GM23338 (cell line): ENCODE measurements at regions not wholly inside any gene's neighbourhood (a gene's known extent, or its start where the extent isn't known, plus 50 kb on each side); places are given as distances from the start of the nearest gene placed in this dataset.

ENCODE experiments used
- ATAC-seq: fragments of 200-7000 bp; cut with Tn5 transposase; 3 replicates; pipeline ENCODE4 v1.9.1; 2020
- DNase-seq: peaks from one replicate; pipeline ENCODE4 v3.0.0-alpha.2; 2015; ENCODE audit warnings: low spot score
- H2AFZ ChIP-seq: fragments of 200-600 bp; sonication (generic); 2 replicates; pipeline ENCODE4 v1.8.0; 2016; ENCODE audit warnings: antibody characterized with exemption, mild to moderate bottlenecking, moderate library complexity
- H3F3A ChIP-seq: fragments of 200-600 bp; sonication (generic); replicated peaks from 2 replicates; pipeline ENCODE4 v1.8.0; 2017; ENCODE audit warnings: antibody characterized with exemption, mixed run types, low read depth
- H3K27ac ChIP-seq: fragments of 200-600 bp; sonication (generic); 2 replicates; pipeline ENCODE4 v1.6.1; 2016; ENCODE audit warnings: low read depth
- H3K27me3 ChIP-seq: fragments of 200-600 bp; sonication (generic); 2 replicates; pipeline ENCODE4 v1.8.0; 2016; ENCODE audit warnings: mild to moderate bottlenecking, mixed run types, moderate library complexity; ENCODE audit not compliant: insufficient read depth
- H3K36me3 ChIP-seq: fragments of 200-600 bp; sonication (generic); 2 replicates; pipeline ENCODE4 v1.8.0; 2016; ENCODE audit warnings: mild to moderate bottlenecking; ENCODE audit not compliant: insufficient read depth
- H3K4me1 ChIP-seq: fragments of 200-600 bp; sonication (generic); 2 replicates; pipeline ENCODE4 v1.8.0; 2016; ENCODE audit warnings: mild to moderate bottlenecking, moderate library complexity; ENCODE audit not compliant: insufficient read depth
- H3K4me2 ChIP-seq: fragments of 200-600 bp; sonication (generic); 2 replicates; pipeline ENCODE4 v1.7.1; 2017; ENCODE audit warnings: mixed run types
- H3K4me3 ChIP-seq: fragments of 200-600 bp; sonication (generic); 2 replicates; pipeline ENCODE4 v1.6.1; 2016; ENCODE audit warnings: mixed run types
- H3K79me2 ChIP-seq: fragments of 200-600 bp; sonication (generic); replicated peaks from 2 replicates; pipeline ENCODE4 v1.8.0; 2017; ENCODE audit warnings: mild to moderate bottlenecking; ENCODE audit not compliant: insufficient read depth
- H3K9me2 ChIP-seq: fragments of 200-600 bp; sonication (generic); 2 replicates; pipeline ENCODE4 v1.8.0; 2017; ENCODE audit not compliant: insufficient read depth
- H4K20me1 ChIP-seq: fragments of 200-600 bp; sonication (generic); replicated peaks from 2 replicates; pipeline ENCODE4 v1.8.0; 2017; ENCODE audit warnings: mild to moderate bottlenecking; ENCODE audit not compliant: insufficient read depth
- H3K27ac Mint-ChIP-seq: 2 replicates; pipeline ENCODE4 v1.8.0; 2020; ENCODE audit warnings: inconsistent platforms, mild to moderate bottlenecking, moderate library complexity, mixed read lengths
- H3K27me3 Mint-ChIP-seq: 3 replicates; pipeline ENCODE4 v1.8.0; 2022; ENCODE audit warnings: low read depth, mild to moderate bottlenecking, moderate library complexity, mixed read lengths, inconsistent platforms; ENCODE audit not compliant: insufficient read depth, poor library complexity
- H3K36me3 Mint-ChIP-seq: 3 replicates; pipeline ENCODE4 v1.8.0; 2021; ENCODE audit warnings: low read depth, mild to moderate bottlenecking, inconsistent platforms, moderate library complexity, mixed read lengths
- H3K4me1 Mint-ChIP-seq: 3 replicates; pipeline ENCODE4 v1.8.0; 2020; ENCODE audit warnings: mild to moderate bottlenecking, inconsistent platforms, mixed read lengths
- H3K4me3 Mint-ChIP-seq: 3 replicates; pipeline ENCODE4 v1.8.0; 2021; ENCODE audit warnings: moderate library complexity, mild to moderate bottlenecking, inconsistent platforms, mixed read lengths
- H3K9me3 Mint-ChIP-seq: 3 replicates; pipeline ENCODE4 v1.8.0; 2020; ENCODE audit warnings: moderate library complexity, mild to moderate bottlenecking, inconsistent platforms, mixed read lengths
- CREB1 ChIP-seq: fragments of 250-450 bp; sonication (Bioruptor Pico); IDR thresholded peaks from 2 replicates; pipeline ENCODE4 v1.5.0; 2020; ENCODE audit warnings: low read depth, mild to moderate bottlenecking, moderate library complexity
- CTCF ChIP-seq, 2 experiments: fragments of 200-600 bp in 1 of 2; sonication (generic) in 1 of 2; conservative IDR thresholded peaks; 2 replicates each; pipeline versions ENCODE4 v1.5.1 to v1.6.1; 2016 to 2017; ENCODE audit warnings: antibody characterized with exemption in 2 of 2, low read depth in 2 of 2, mild to moderate bottlenecking in 2 of 2, moderate library complexity in 1 of 2
- ETS1 ChIP-seq: IDR thresholded peaks from 2 replicates; pipeline ENCODE4 v1.6.1; 2016; ENCODE audit warnings: antibody characterized with exemption
- EZH2 ChIP-seq: fragments of 200-600 bp; sonication (generic); IDR thresholded peaks from one replicate; pipeline ENCODE4 v1.8.0; 2017; ENCODE audit warnings: antibody characterized with exemption, mild to moderate bottlenecking, low read depth; ENCODE audit not compliant: unreplicated experiment
- EZH2phosphoT487 ChIP-seq: fragments of 200-600 bp; sonication (generic); IDR thresholded peaks from one replicate; pipeline ENCODE4 v1.8.1; 2018; ENCODE audit warnings: antibody characterized with exemption; ENCODE audit not compliant: unreplicated experiment
- JUNB ChIP-seq: IDR thresholded peaks from one replicate; pipeline ENCODE4 v1.6.1; 2016; ENCODE audit warnings: antibody characterized with exemption; ENCODE audit not compliant: unreplicated experiment
- NANOG ChIP-seq: IDR thresholded peaks from 2 replicates; pipeline ENCODE4 v1.6.1; 2016; ENCODE audit warnings: antibody characterized with exemption, borderline replicate concordance
- POLR2AphosphoS5 ChIP-seq: IDR thresholded peaks from 2 replicates; pipeline ENCODE4 v1.6.1; 2016; ENCODE audit warnings: antibody characterized with exemption, low read depth
- REST ChIP-seq: IDR thresholded peaks from one replicate; pipeline ENCODE4 v1.6.1; 2018; ENCODE audit warnings: antibody characterized with exemption; ENCODE audit not compliant: unreplicated experiment
- STAT1 ChIP-seq: IDR thresholded peaks from one replicate; pipeline ENCODE4 v1.6.1; 2016; ENCODE audit warnings: antibody characterized with exemption; ENCODE audit not compliant: unreplicated experiment
- ZNF114 ChIP-seq: fragments of 250-450 bp; sonication (Bioruptor Pico); IDR thresholded peaks from 2 replicates; pipeline ENCODE4 v1.5.0; 2020; ENCODE audit warnings: mild to moderate bottlenecking, moderate library complexity
- ZNF331 ChIP-seq: fragments of 250-450 bp; sonication (Bioruptor Pico); IDR thresholded peaks from 2 replicates; pipeline ENCODE4 v1.5.0; 2020; ENCODE audit warnings: low read depth, mild to moderate bottlenecking, moderate library complexity
- ZNF462 ChIP-seq: fragments of 250-450 bp; sonication (Bioruptor Pico); IDR thresholded peaks from 2 replicates; pipeline ENCODE4 v1.5.0; 2020; ENCODE audit warnings: mild to moderate bottlenecking, moderate library complexity

GRCh38 chrX:13952581-13952980 lies 77.1 kb downstream of the GEMIN8 start:
- Histone ChIP-seq H3K27me3 (no peaks in the 10 kb centered on the region), H3K4me2 (no peak overlapping the region), H3K36me3 (no peaks in the 10 kb centered on the region), H3K4me1 (no peaks in the 10 kb centered on the region), H3K4me3 (no peak overlapping the region), H3K79me2 (no peaks in the 10 kb centered on the region), H2AFZ (no peak overlapping the region), H3K9me2 (no peaks in the 10 kb centered on the region), H3F3A (no peaks in the 10 kb centered on the region), H3K27ac (no peak overlapping the region), H4K20me1 (no peaks in the 10 kb centered on the region)
- Mint-ChIP-seq H3K36me3 (peaks cover 4% of the 10 kb centered on the region; the same call in 1 of the 3 replicates), H3K4me1 (no peaks in the 10 kb centered on the region), H3K27me3 (no peaks in the 10 kb centered on the region), H3K4me3 (no peak overlapping the region), H3K9me3 (peaks cover 2% of the 10 kb centered on the region), H3K27ac (no peak overlapping the region)
- no peak for TF ChIP-seq ZNF462 (CRISPR knock-in tag)
- TF ChIP-seq POLR2AphosphoS5 = no peak
- TF ChIP-seq NANOG = no peak
- no peak for TF ChIP-seq ZNF114 (CRISPR knock-in tag)
- no peak for TF ChIP-seq ETS1
- TF ChIP-seq STAT1 = no peak
- TF ChIP-seq ZNF331 = no peak
- TF ChIP-seq CTCF (conservative IDR thresholded peaks at IDR 0.05; ENCODE audit: low read depth in 2 of 2) = no peak
- TF ChIP-seq REST = no peak
- no peak for TF ChIP-seq EZH2
- no peak for TF ChIP-seq EZH2phosphoT487
- no peak for TF ChIP-seq CREB1 (CRISPR knock-in tag)
- TF ChIP-seq JUNB = no peak
- DNase-seq = no peak
- no peak for ATAC-seq
